Mesodermal cell (in vitro differentiated cells): ENCODE measurements at regions not wholly inside any gene's neighbourhood (a gene's known extent, or its start where the extent isn't known, plus 50 kb on each side); places are given as distances from the start of the nearest gene placed in this dataset.
A peak's percentile ranks its signal among the peaks of the same experiment; 100 is the strongest.

Source experiments
- H3K27ac ChIP-seq: 2 replicates; pipeline ENCODE4 v1.7.0; 2013; ENCODE audit warnings: mild to moderate bottlenecking, low read depth, low read length, moderate library complexity; ENCODE audit not compliant: severe bottlenecking
- H3K36me3 ChIP-seq: 2 replicates; pipeline ENCODE4 v1.7.1; 2013; ENCODE audit warnings: mild to moderate bottlenecking, low read length, moderate library complexity; ENCODE audit not compliant: control insufficient read depth, insufficient read depth
- H3K4me1 ChIP-seq: one replicate; pipeline ENCODE4 v1.7.1; 2013; ENCODE audit warnings: mild to moderate bottlenecking, low read length; ENCODE audit not compliant: insufficient read depth, control insufficient read depth, poor library complexity, severe bottlenecking
- H3K4me3 ChIP-seq: 2 replicates; pipeline ENCODE4 v1.7.0; 2013; ENCODE audit warnings: low read length, control low read depth, mild to moderate bottlenecking; ENCODE audit not compliant: insufficient read depth, poor library complexity, severe bottlenecking; ENCODE audit errors: extremely low read depth
- H3K9me3 ChIP-seq: 2 replicates; pipeline ENCODE4 v1.7.1; 2013; ENCODE audit warnings: mild to moderate bottlenecking, low read length, moderate library complexity; ENCODE audit not compliant: control insufficient read depth
- WGBS, 2 experiments: methylation state at CpG; one replicate each; pipeline ENCODE4 v1.1.5; 2013; ENCODE audit warnings: missing lambda C conversion rate in 2 of 2; ENCODE audit not compliant: insufficient coverage in 2 of 2; 5-methylcytosine and 5-hydroxymethylcytosine counted together

DNA sequence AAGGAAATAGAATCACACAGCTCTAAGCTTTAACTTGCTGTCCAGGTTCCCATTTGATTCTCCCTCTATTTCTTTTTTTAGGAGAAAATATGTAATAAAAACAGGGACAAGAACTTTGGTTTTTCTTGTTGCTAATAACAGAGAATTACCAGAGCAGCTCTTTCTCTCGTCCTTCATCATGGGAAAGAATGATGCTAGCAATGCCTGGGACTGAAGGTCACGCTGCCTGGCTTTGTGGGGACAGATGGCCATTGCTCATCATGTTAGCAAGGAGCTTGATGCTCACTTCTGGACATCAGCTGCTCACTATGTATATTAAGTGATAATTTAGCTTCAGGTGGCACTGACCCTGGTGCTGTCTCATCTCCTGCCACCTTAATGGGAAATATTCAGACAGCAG, 77.3 kb upstream of the AKT3 start:
- H3K9me3 ChIP-seq: no peaks in the 10 kb centered on the region
- WGBS, 2 experiments: 83 to 92% methylated on average over 2 of the region's 2 CpGs
- peak overlapping the region; percentile 67 for H3K27ac ChIP-seq
- no peaks in the 10 kb centered on the region for H3K36me3 ChIP-seq
- peaks cover 57% of the 10 kb centered on the region for H3K4me1 ChIP-seq
- H3K4me3 ChIP-seq: no peak overlapping the region

DNA sequence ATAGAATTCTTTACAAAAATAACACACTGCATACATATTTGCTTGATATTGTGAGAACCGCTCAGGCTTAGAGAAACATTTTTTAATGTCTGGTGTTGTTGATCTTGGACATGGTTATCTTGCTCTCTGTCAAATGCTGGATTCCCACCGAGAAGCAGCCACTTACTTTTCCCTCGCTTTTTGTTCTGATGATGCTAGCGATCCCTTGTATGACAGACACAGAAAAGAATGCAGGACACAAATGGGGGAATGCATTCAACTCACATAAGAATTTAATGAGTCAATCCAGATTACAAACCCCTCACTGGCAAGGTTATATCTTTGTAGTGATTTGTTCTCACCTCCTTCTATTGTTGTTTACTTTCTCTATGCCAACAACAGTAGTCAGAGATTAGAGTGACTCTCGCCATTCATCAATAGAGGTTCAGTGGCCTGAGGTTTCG, 76.8 kb upstream of the AKT3 start:
- Histone ChIP-seq H3K36me3 (no peaks in the 10 kb centered on the region), H3K9me3 (no peaks in the 10 kb centered on the region), H3K27ac (peak overlapping the region; percentile 67), H3K4me3 (no peak overlapping the region), H3K4me1 (peaks cover 57% of the 10 kb centered on the region)
- 0% methylated on average over 1 of the region's 6 CpGs; no CpG with 5 or more reads in 1 of the 2 experiments for WGBS, 2 experiments

DNA sequence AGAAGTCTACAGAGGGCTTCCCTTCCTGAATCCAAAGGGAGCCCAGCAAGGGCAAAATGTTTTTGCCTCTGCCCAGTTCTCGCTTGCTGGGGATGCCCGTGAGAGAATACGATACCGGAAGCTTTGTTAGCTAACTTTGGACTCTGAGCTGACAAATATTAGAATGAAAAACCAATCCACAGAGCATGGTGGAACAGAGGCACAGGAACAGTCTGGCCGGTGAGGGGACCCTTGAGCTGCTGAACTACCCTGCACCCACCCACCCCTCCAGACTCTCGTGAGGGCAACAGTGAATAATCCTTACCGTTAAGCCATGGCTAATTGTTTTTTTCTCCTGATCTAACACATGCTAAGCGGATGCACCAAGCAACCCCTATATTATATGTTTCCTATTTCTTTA, 76.3 kb upstream of the AKT3 start:
- Histone ChIP-seq H3K4me3 (no peak overlapping the region), H3K36me3 (no peaks in the 10 kb centered on the region), H3K4me1 (peaks cover 52% of the 10 kb centered on the region), H3K9me3 (no peaks in the 10 kb centered on the region), H3K27ac (peak overlapping the region; percentile 67)
- 88 to 96% methylated on average over 5 of the region's 8 CpGs for WGBS, 2 experiments

DNA sequence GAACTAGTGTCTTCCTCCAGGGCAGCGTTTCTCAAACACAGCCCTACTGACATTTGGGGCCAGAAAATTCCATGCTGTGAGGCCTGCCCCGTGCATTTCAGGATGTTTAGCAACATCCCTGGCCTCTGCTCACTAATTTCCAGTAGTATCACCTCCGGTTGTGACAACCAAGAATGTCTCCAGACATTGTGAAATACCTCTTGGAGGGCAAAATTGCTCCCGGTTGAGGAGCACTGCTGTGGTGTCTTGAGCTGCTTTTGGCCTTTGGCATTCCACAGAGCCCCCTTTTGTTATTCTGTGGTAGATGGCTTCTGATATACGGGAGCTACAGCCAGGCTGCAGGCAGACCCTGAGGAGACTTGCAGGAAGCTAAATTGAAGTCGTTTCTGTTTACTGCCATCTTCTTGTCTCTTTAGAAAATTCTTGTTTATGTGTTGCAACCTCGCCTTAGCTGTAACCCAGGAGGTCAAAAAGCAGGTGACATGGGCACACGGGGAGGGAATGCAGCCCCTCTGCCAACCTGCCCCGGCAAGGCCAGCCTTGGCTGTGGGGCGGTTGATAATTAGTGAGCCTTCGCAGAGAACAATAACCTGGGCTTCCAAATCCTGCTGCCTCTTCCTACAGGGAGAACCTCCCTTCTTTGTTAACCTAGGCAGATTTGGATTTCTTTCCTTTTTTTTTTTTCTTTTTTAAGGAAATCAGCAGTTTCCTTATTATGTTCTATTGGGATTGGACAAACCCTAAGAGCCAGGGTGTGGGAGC, 74.7 kb upstream of the AKT3 start:
- H3K4me3 ChIP-seq: no peak overlapping the region
- 38 to 65% methylated on average over 10 to 11 of the region's 11 CpGs for WGBS, 2 experiments
- H3K36me3 ChIP-seq: no peaks in the 10 kb centered on the region
- H3K27ac ChIP-seq: peak overlapping the region; percentile 68
- peaks cover 42% of the 10 kb centered on the region for H3K4me1 ChIP-seq
- no peaks in the 10 kb centered on the region for H3K9me3 ChIP-seq

DNA sequence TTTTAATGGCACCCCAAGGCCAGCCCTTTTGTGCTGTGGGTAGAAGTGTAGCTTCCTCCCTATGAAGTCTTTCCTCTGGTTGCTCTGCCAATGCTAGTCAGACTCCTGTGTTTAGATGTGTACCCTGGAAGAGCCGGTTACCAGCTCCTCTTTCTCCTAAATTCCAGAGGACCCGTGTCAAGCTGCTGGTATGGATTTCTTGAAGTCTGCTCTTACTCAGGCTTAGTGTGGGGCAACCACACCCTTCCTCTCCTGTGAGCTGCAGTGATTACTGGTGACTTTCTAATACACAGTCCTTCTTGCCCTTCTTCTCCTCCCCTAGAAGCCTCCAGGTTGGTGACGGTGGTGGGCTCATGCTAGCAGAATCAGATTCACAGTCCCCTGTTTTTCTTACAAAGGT, 74.1 kb upstream of the AKT3 start:
- H3K27ac ChIP-seq: peak overlapping the region; percentile 68
- no peaks in the 10 kb centered on the region for H3K9me3 ChIP-seq
- H3K4me1 ChIP-seq: peaks cover 39% of the 10 kb centered on the region
- H3K36me3 ChIP-seq: no peaks in the 10 kb centered on the region
- WGBS, 2 experiments: 76% methylated on average over 3 of the region's 3 CpGs; no CpG with 5 or more reads in 1 of the 2 experiments
- H3K4me3 ChIP-seq: no peak overlapping the region

DNA sequence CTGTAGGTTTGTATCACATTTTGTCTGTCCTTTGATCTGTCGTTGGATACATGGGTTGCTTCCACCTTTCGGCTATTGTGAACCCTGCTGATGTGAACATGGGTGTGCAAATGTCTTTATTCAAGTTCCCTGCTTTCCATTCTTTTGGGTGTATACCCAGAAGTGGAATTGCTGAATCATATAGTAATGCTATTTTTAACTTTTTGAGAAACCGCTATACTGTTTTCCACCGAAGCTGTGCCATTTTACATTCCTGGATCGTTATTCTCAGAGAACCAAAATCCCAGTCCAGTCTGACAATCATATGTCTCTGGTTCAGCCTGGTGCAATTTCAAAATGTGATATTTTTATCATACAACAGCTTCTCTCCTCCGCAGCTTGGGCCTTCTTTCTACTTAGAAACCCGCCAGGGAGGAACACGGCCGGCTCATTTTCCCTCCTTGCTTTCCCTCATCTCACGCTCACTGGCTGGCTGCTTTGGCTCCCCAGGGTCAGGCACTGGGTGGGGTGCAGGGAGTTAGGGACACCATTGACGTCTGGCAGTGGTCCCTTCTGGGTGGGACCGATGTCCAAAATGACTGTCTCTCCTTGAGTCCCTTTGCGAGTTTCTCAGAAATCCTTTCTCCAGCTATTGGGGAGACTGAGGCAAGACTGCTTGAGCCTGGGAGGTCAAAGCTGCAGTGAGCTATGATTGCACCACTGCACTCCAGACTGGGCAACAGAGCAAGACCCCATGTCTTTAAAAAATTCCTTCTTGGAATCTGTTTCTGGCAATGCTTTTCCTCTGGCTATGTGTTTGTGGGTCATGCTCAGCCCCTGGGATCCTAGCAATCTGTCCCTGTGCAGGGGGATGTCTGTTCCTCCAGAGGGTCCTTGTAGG, 73.5 kb upstream of the AKT3 start:
- H3K27ac ChIP-seq: peak overlapping the region; percentile 38

DNA sequence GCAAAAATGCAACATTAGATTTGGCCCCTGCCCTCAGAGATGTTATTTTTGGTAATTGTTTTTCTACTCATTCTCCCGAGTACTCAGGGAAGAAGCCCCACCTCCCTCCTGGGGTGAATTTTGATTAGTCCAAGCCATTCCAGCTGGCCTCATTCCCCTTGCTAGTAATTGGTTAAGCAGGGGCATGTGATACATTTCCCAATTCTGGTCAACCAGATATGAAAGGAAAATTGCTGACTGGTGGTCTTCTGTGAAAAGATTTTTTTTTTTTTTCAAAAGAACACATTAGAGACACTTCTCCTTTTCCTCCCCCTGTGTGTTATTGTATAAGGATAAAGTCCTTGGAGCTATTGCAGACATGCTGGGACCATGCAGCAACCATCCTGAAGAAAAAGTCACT, 71.1 kb upstream of the AKT3 start:
- no peak overlapping the region for H3K27ac ChIP-seq
- peaks cover 32% of the 10 kb centered on the region for H3K4me1 ChIP-seq
- no peaks in the 10 kb centered on the region for H3K36me3 ChIP-seq
- no peak overlapping the region for H3K4me3 ChIP-seq
- WGBS, 2 experiments: no CpG with 5 or more reads among the region's 1 CpG
- no peaks in the 10 kb centered on the region for H3K9me3 ChIP-seq

More for the DNA sequence above, 73.5 kb upstream of the AKT3 start:
- WGBS, 2 experiments: 92 to 95% methylated on average over 6 to 9 of the region's 13 CpGs
- no peak overlapping the region for H3K4me3 ChIP-seq
- H3K9me3 ChIP-seq: no peaks in the 10 kb centered on the region
- peaks cover 40% of the 10 kb centered on the region for H3K4me1 ChIP-seq
- no peaks in the 10 kb centered on the region for H3K36me3 ChIP-seq

DNA sequence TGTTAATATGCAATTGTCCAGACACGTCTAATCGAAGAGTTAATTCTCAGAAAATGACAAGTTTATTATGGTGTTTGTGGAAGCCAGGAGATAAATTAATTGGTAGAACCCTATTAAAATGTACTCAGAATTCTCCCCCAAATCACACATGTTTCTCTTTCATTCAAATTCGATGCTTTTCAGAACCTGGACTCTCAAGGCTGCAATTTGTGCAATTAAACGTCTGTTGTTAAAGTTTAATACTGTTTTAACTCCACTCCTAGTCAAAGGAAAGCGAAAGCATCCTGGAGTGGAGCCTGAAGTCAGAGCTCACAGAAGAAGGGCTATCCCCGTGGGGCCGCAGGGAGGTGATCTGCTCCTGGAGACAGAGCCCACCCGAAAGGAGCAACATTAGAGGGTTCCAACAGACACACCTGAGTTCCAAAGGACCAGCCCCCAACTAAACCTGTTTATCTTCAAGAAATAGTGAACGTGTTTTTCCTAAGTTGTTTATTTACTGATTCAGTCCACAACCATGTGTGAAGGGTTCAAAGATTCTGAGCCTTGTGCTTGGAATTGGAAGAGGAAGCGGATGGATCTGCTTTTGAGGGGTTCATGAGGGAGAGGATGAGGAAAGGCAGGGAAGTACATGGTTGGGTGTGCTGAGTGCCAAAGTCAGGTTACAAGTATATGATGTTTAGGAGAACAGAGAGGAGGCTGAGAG, 68.0 kb upstream of the AKT3 start:
- 73 to 79% methylated on average over 4 to 6 of the region's 10 CpGs for WGBS, 2 experiments
- Histone ChIP-seq H3K27ac (peak overlapping the region; percentile 45), H3K36me3 (no peaks in the 10 kb centered on the region), H3K9me3 (no peaks in the 10 kb centered on the region), H3K4me3 (peak overlapping the region; percentile 31), H3K4me1 (peaks cover 8% of the 10 kb centered on the region)

DNA sequence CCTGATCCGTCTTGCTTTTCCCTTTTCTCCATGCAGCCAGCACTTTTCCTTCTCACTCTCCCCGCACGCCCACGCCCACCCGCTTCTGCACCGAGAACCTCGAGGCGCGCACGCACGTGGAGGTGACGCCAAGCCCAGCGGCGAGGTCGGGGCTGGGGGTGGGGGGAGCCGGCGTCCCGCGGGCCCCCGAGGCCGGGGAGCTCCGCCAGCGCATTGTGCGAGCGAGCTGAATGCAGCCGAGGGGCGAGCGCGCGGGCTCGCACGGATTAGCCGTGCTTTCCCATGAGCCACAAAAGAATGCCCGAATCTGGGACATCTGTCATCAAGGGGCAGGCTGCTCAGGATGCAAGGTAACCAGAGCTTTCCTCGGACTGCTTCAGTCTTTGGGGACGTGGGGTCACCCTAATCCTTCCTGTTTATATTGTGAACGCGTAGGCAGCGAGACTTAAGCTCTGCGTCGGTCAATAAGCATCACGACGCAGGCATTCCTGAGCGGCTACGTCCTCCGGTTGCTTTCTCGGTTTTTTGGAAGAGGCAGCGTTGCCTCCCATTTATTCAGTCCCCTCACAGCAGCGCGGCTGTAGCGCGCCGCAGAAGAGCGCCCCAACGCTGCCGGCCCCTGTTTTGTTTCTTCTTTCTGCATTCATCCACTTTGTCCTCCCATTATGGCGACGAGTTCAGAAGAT, 67.3 kb upstream of the AKT3 start:
- Histone ChIP-seq H3K27ac (peak overlapping the region; percentile 45), H3K4me3 (peak overlapping the region; percentile 31), H3K9me3 (no peaks in the 10 kb centered on the region), H3K4me1 (peaks cover 8% of the 10 kb centered on the region), H3K36me3 (no peaks in the 10 kb centered on the region)
- WGBS, 2 experiments: 1 to 2% methylated on average over 39 to 44 of the region's 58 CpGs

DNA sequence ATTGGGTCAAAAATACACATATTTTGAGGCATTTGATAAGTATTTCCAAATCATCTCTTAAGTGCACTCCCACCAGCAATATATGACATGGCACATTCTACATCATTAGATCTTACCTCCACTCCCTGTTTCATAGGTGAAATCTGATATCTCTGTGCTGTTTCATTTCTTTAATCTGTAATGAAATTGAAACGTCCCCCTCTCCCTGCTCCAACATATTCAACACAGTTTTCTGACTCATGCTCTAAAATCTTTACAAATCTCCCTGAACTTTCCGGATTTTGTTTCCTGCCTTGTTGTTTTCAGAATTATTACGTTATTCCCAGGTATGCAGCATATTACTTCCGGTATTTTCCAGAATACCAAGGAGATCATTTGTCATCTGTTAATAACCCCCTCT, 66.1 kb upstream of the AKT3 start:
- Histone ChIP-seq H3K27ac (no peak overlapping the region), H3K36me3 (no peaks in the 10 kb centered on the region)
- WGBS, 2 experiments: 88 to 92% methylated on average over 3 to 4 of the region's 4 CpGs

More for the DNA sequence above, 66.1 kb upstream of the AKT3 start:
- Histone ChIP-seq H3K9me3 (no peaks in the 10 kb centered on the region), H3K4me1 (peaks cover 8% of the 10 kb centered on the region), H3K4me3 (no peak overlapping the region)
